ENCODE measurements at regions not wholly inside any gene's neighbourhood (a gene's known extent, or its start where the extent isn't known, plus 50 kb on each side); places are given as distances from the start of the nearest gene placed in this dataset.
"Not testable (repeated sequence)": the region's sequence is repeated elsewhere in the genome, so short reads cannot be mapped to it uniquely, and the experiment has no call there.

GRCh38 chr1:117314951-117315350, 52.3 kb upstream of the MAN1A2 start:
- TF ChIP-seq ZNF146 (tag by site-specific recombination; IDR thresholded peaks at IDR 0.05): peak; percentile 95
- peak; percentile 64; the same call in 1 of the 2 replicates for TF ChIP-seq ZNF580 (tag by site-specific recombination; IDR thresholded peaks at IDR 0.05)
- H3K27ac ChIP-seq (ENCODE audit: extremely low read depth, low read depth, low read length); H3K9me3 ChIP-seq (ENCODE audit: control insufficient read depth, insufficient read depth, low read depth, low read length); H3K4me1 ChIP-seq (ENCODE audit: control insufficient read depth, insufficient read depth, low read length); POLR2A ChIA-PET; H3K4me3 ChIP-seq (ENCODE audit: low read depth, low read length); H3K36me3 ChIP-seq (ENCODE audit: control insufficient read depth in 2 of 2, insufficient read depth in 1 of 2, low read length in 2 of 2): not testable (repeated sequence)
- CTCF ChIA-PET: interaction anchor here (0.5 kb wide), 1 partner anchor 194 kb away, joined by 5 read pairs; no protein-coding TSS in a partner anchor

DNA sequence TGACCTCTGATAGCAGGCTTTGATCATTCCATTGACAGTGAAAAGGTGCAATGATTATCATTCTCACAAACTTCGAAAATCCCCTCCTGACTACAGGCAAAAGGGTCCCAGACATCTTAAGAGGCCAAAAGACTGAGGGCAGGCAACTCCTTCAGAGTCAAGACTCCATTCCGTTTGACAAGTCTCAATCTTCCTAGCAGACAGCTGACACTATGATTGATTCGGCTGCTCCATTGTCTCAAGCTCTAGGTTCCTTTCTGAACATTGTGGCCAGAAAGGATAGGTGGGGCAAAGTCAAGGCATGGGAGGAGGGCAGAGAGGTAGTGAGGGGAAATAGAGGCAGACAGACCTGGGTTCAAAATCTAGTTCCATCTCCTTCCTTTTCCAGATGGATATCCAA, 53.7 kb upstream of the MAN1A2 start:
- ChIA-PET POLR2A (no interaction called here), CTCF (no interaction called here)
- Histone ChIP-seq H3K4me3 (ENCODE audit: low read depth, low read length) (no peak overlapping the region), H3K36me3 (ENCODE audit: control insufficient read depth in 2 of 2, insufficient read depth in 1 of 2, low read length in 2 of 2) (no peaks in the 10 kb centered on the region), H3K9me3 (ENCODE audit: control insufficient read depth, insufficient read depth, low read depth, low read length) (no peaks in the 10 kb centered on the region), H3K4me1 (ENCODE audit: control insufficient read depth, insufficient read depth, low read length) (no peaks in the 10 kb centered on the region), H3K27ac (ENCODE audit: extremely low read depth, low read depth, low read length) (no peak overlapping the region)
- TF ChIP-seq OSR2 (tag by site-specific recombination; IDR thresholded peaks at IDR 0.05) (no peak), TCF7L2 (IDR thresholded peaks at IDR 0.05; ENCODE audit: borderline replicate concordance, low read depth, low read length) (no peak)

DNA sequence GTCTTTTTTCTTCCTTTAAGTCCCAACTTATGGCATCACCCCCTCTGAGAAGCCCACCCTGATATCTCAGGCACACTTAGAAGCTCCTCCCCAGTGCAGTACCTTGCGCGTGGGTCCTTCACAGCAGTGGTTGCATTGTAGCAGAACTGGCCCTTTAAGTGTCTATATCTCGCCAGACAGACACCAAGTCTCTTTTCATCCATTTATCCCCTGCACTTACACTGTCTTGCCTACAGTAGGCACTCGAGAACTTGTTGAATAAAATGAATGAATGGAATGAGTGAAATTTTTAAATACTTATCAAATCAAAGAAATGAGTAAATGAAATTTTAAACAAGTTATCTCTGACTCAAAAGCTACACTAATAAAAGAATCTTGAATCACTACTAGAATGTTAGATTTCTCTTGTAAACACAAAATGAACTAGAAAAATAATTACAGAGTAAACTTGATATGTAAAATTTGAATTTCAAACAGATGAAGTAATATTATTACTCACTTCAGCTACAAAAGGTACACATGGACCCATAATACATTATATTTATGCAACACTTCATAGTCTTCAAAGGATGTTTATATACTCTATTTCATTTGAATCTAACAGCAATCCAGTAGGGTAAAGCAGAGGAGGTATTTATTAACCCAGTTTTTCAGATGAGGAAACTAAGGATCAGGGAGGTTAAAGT, 54.7 kb upstream of the MAN1A2 start:
- H3K27ac ChIP-seq (ENCODE audit: extremely low read depth, low read depth, low read length): no peak overlapping the region
- CTCF ChIA-PET: interaction anchor here (0.5 to 1.2 kb wide), 5 partner anchors 9 to 57 kb away, joined by 3 to 4 read pairs (median 3); no protein-coding TSS in a partner anchor

GRCh38 chr1:117308311-117308916, 58.8 kb upstream of the MAN1A2 start:
- CTCF ChIA-PET: no interaction called here
- no peak for TF ChIP-seq SCRT2 (tag by site-specific recombination; IDR thresholded peaks at IDR 0.05)
- no peak for TF ChIP-seq ZNF785 (tag by site-specific recombination; IDR thresholded peaks at IDR 0.05)
- no peak for TF ChIP-seq SP3 (tag by site-specific recombination; IDR thresholded peaks at IDR 0.05)
- no peak for TF ChIP-seq ZNF391 (tag by site-specific recombination; IDR thresholded peaks at IDR 0.05; ENCODE audit: borderline replicate concordance, low read depth)
- no peak for TF ChIP-seq ZNF350 (tag by site-specific recombination; IDR thresholded peaks at IDR 0.05)
- no peak for TF ChIP-seq ZNF26 (tag by site-specific recombination; IDR thresholded peaks at IDR 0.05)
- no peak for TF ChIP-seq ZNF654 (tag by site-specific recombination; IDR thresholded peaks at IDR 0.05; ENCODE audit: low read depth)
- TF ChIP-seq ZNF548 (tag by site-specific recombination; IDR thresholded peaks at IDR 0.05): no peak
- no peak for TF ChIP-seq ZNF555 (tag by site-specific recombination; conservative IDR thresholded peaks at IDR 0.05)
- no peak for TF ChIP-seq ZNF560 (tag by site-specific recombination; IDR thresholded peaks at IDR 0.05; ENCODE audit: borderline replicate concordance)
- TF ChIP-seq BCL11B (tag by site-specific recombination; IDR thresholded peaks at IDR 0.05; ENCODE audit: low read depth): no peak
- TF ChIP-seq KLF8 (tag by site-specific recombination; IDR thresholded peaks at IDR 0.05): no peak
- TF ChIP-seq ZNF544 (tag by site-specific recombination; IDR thresholded peaks at IDR 0.05): no peak
- TF ChIP-seq GLIS1 (tag by site-specific recombination; IDR thresholded peaks at IDR 0.05): no peak
- TF ChIP-seq ZNF629 (tag by site-specific recombination; IDR thresholded peaks at IDR 0.05): no peak
- TF ChIP-seq ZNF404 (tag by site-specific recombination; IDR thresholded peaks at IDR 0.05): no peak

More for the DNA sequence above, 54.7 kb upstream of the MAN1A2 start:
- Histone ChIP-seq H3K36me3 (ENCODE audit: control insufficient read depth in 2 of 2, insufficient read depth in 1 of 2, low read length in 2 of 2) (no peaks in the 10 kb centered on the region), H3K9me3 (ENCODE audit: control insufficient read depth, insufficient read depth, low read depth, low read length) (no peaks in the 10 kb centered on the region), H3K4me1 (ENCODE audit: control insufficient read depth, insufficient read depth, low read length) (no peaks in the 10 kb centered on the region), H3K4me3 (ENCODE audit: low read depth, low read length) (no peak overlapping the region)
- POLR2A ChIA-PET: no interaction called here
- TF ChIP-seq SCRT1 (tag by site-specific recombination; IDR thresholded peaks at IDR 0.05; ENCODE audit: borderline replicate concordance): 0 out of 2 replicates have a peak, but pooled peaks have one; percentile 50
- TF ChIP-seq ZNF555 (tag by site-specific recombination; conservative IDR thresholded peaks at IDR 0.05): no peak
- no peak for TF ChIP-seq ZNF596 (tag by site-specific recombination; IDR thresholded peaks at IDR 0.05)
- TF ChIP-seq SCRT2 (tag by site-specific recombination; IDR thresholded peaks at IDR 0.05): peak; percentile 76
- peak; percentile 53; the same call in 1 of the 2 replicates for TF ChIP-seq ZNF24 (tag by site-specific recombination; IDR thresholded peaks at IDR 0.05)
- TF ChIP-seq ZNF654 (tag by site-specific recombination; IDR thresholded peaks at IDR 0.05; ENCODE audit: low read depth): 0 out of 2 replicates have a peak, but pooled peaks have one; percentile 6

More at GRCh38 chr1:117308311-117308916, 58.8 kb upstream of the MAN1A2 start:
- Histone ChIP-seq H3K9me3 (ENCODE audit: control insufficient read depth, insufficient read depth, low read depth, low read length) (no peaks in the 10 kb centered on the region), H3K27ac (ENCODE audit: extremely low read depth, low read depth, low read length) (no peak overlapping the region), H3K4me3 (ENCODE audit: low read depth, low read length) (no peak overlapping the region), H3K36me3 (ENCODE audit: control insufficient read depth in 2 of 2, insufficient read depth in 1 of 2, low read length in 2 of 2) (no peaks in the 10 kb centered on the region), H3K4me1 (ENCODE audit: control insufficient read depth, insufficient read depth, low read length) (no peaks in the 10 kb centered on the region)
- POLR2A ChIA-PET: no interaction called here
